Renal cortex interstitium (tissue), 11 donors: ENCODE measurements at regions not wholly inside any gene's neighbourhood (a gene's known extent, or its start where the extent isn't known, plus 50 kb on each side); places are given as distances from the start of the nearest gene placed in this dataset.

Experiments
- DNase-seq, 11 donors: peaks; one replicate each; pipeline ENCODE4 v3.0.0-alpha.2; 2013; ENCODE audit warnings: low read depth in 9 of 11, low spot score in 4 of 11; ENCODE audit errors: extremely low read depth in 1 of 11

- no peak for DNase-seq
These were observed 354.8 kb downstream of the RPS24 start for GRCh38 chr10:78388331-78389050.

- DNase-seq = no peak
These were observed 355.8 kb downstream of the RPS24 start for GRCh38 chr10:78389419-78389818.

GRCh38 chr10:78390051-78390450 is 356.4 kb downstream of the RPS24 start:
- DNase-seq = no peak

- no peak for DNase-seq
These were observed 357.2 kb downstream of the RPS24 start for GRCh38 chr10:78390817-78391216.

GRCh38 chr10:78391585-78391984 is 357.9 kb downstream of the RPS24 start:
- DNase-seq = no peak

GRCh38 chr10:78392197-78392596 is 358.5 kb downstream of the RPS24 start:
- DNase-seq = no peak

- DNase-seq = no peak
These were observed 359.4 kb downstream of the RPS24 start for GRCh38 chr10:78393094-78393493.

GRCh38 chr10:78394047-78394446 is 360.4 kb downstream of the RPS24 start:
- no peak for DNase-seq

- DNase-seq = no peak
These were observed 361.5 kb downstream of the RPS24 start for GRCh38 chr10:78395162-78395561.

GRCh38 chr10:78396754-78397153 is 363.1 kb downstream of the RPS24 start:
- no peak for DNase-seq

- DNase-seq = no peak
These were observed 364.1 kb downstream of the RPS24 start for GRCh38 chr10:78397786-78398185.

GRCh38 chr10:78398382-78398781 is 364.7 kb downstream of the RPS24 start:
- no peak for DNase-seq

GRCh38 chr10:78401624-78402367 is 368.1 kb downstream of the RPS24 start:
- DNase-seq = no peak

GRCh38 chr10:78402591-78402990 is 368.9 kb downstream of the RPS24 start:
- DNase-seq = no peak

GRCh38 chr10:78403781-78404180 is 370.1 kb downstream of the RPS24 start:
- no peak for DNase-seq

GRCh38 chr10:78404296-78404695 is 370.6 kb downstream of the RPS24 start:
- DNase-seq = no peak

- DNase-seq = no peak
These were observed 371.6 kb downstream of the RPS24 start for GRCh38 chr10:78405231-78405630.

GRCh38 chr10:78405736-78406135 is 372.1 kb downstream of the RPS24 start:
- no peak for DNase-seq

GRCh38 chr10:78406648-78407008 is 373.0 kb downstream of the RPS24 start:
- DNase-seq = no peak

GRCh38 chr10:78407009-78407711 is 373.5 kb downstream of the RPS24 start:
- peak; percentile 88 to 97 (median 94) for DNase-seq
